Suprapubic skin (tissue), 4 donors: ENCODE measurements at regions not wholly inside any gene's neighbourhood (a gene's known extent, or its start where the extent isn't known, plus 50 kb on each side); places are given as distances from the start of the nearest gene placed in this dataset.
"Not testable (repeated sequence)": the region's sequence is repeated elsewhere in the genome, so short reads cannot be mapped to it uniquely, and the experiment has no call there.

Experiments
- DNase-seq, 2 donors: peaks; one replicate each; pipeline ENCODE4 v3.0.0-alpha.2; 2019; ENCODE audit warnings: low spot score in 2 of 2
- H3K27ac ChIP-seq: fragments of 200-600 bp; sonication (generic); one replicate; pipeline ENCODE4 v1.5.1; 2019
- H3K27me3 ChIP-seq: fragments of 200-600 bp; sonication (generic); one replicate; pipeline ENCODE4 v1.5.1; 2019
- H3K36me3 ChIP-seq: fragments of 200-600 bp; sonication (generic); one replicate; pipeline ENCODE4 v1.5.1; 2019
- H3K4me1 ChIP-seq: fragments of 200-600 bp; sonication (generic); one replicate; pipeline ENCODE4 v1.5.1; 2019
- H3K4me3 ChIP-seq: fragments of 200-600 bp; sonication (generic); one replicate; pipeline ENCODE4 v1.5.1; 2019; ENCODE audit warnings: mild to moderate bottlenecking
- H3K9me3 ChIP-seq: fragments of 200-600 bp; sonication (generic); one replicate; pipeline ENCODE4 v1.5.1; 2019
- EP300 ChIP-seq: sonication (generic); formaldehyde crosslinking; IDR thresholded peaks from one replicate; pipeline ENCODE4 v1.6.1; 2017; ENCODE audit warnings: antibody characterized with exemption
- POLR2A ChIP-seq, 2 donors: fragments of 450-650 bp; IDR thresholded peaks; one replicate each; pipeline ENCODE4 v1.6.1; 2017; ENCODE audit warnings: antibody characterized with exemption in 2 of 2, mild to moderate bottlenecking in 2 of 2, moderate library complexity in 2 of 2
- POLR2AphosphoS5 ChIP-seq, 3 donors: sonication (generic); formaldehyde crosslinking; IDR thresholded peaks; one replicate each; pipeline ENCODE4 v1.6.1; 2017; ENCODE audit warnings: antibody characterized with exemption in 3 of 3
- WGBS: methylation state at CpG from one replicate; pipeline ENCODE4 v1.1.5; 2018; 5-methylcytosine and 5-hydroxymethylcytosine counted together
- TF ChIP-seq, protein P1 (sequence below), 2 donors: fragments of 200-600 bp in 1 of 2; fragments of 450-650 bp in 1 of 2; sonication (generic) in 1 of 2; IDR thresholded peaks; one replicate each; pipeline ENCODE4 v1.5.1; 2016 to 2019; ENCODE audit warnings: antibody characterized with exemption in 2 of 2, mild to moderate bottlenecking in 1 of 2, moderate library complexity in 1 of 2

DNA sequence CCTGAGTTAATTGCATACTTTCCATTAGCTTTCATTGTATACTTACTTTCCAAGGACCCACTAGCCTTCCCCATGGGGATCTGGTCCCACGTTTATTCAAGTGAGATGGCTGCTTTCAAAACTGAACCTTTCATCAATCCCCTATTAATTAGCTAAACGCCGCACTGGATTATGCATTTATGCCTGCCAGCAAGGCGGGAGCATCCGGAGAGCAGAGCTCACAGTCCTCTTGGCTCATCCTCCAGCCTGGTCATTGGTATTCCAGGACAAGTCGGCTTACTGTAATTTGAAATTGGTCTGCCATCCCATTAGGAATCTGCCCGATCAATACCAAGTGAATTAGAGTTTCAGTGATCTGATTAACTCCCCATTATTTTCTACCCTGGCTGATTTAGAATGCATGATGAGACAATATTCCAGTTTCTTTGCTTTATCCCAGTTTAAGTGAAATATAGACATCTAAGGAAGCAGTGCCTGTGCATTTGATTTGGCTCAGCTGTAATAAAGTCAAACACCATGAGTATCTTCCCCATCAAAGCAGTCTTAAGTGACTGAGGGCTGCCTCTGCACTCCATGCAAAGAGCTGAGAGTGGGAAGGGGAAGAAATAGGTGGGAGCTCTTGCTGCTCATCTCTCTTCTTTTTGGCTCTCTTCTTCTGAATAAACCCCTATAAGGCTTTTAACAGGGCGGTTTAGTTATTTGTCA, 411.4 kb downstream of the GPAT3 start:
- Histone ChIP-seq H3K27me3 (no peaks in the 10 kb centered on the region), H3K27ac (no peak overlapping the region), H3K4me1 (no peaks in the 10 kb centered on the region), H3K4me3 (no peak overlapping the region), H3K36me3 (no peaks in the 10 kb centered on the region), H3K9me3 (no peaks in the 10 kb centered on the region)
- no peak for DNase-seq
- no peak for TF ChIP-seq EP300
- TF ChIP-seq POLR2A (IDR thresholded peaks at IDR 0.05) = no peak
- TF ChIP-seq, protein P1, sequence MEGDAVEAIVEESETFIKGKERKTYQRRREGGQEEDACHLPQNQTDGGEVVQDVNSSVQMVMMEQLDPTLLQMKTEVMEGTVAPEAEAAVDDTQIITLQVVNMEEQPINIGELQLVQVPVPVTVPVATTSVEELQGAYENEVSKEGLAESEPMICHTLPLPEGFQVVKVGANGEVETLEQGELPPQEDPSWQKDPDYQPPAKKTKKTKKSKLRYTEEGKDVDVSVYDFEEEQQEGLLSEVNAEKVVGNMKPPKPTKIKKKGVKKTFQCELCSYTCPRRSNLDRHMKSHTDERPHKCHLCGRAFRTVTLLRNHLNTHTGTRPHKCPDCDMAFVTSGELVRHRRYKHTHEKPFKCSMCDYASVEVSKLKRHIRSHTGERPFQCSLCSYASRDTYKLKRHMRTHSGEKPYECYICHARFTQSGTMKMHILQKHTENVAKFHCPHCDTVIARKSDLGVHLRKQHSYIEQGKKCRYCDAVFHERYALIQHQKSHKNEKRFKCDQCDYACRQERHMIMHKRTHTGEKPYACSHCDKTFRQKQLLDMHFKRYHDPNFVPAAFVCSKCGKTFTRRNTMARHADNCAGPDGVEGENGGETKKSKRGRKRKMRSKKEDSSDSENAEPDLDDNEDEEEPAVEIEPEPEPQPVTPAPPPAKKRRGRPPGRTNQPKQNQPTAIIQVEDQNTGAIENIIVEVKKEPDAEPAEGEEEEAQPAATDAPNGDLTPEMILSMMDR (IDR thresholded peaks at IDR 0.05) = no peak
- TF ChIP-seq POLR2AphosphoS5 (IDR thresholded peaks at IDR 0.05) = no peak
- WGBS = 78% methylated on average over 8 of the region's 8 CpGs

DNA sequence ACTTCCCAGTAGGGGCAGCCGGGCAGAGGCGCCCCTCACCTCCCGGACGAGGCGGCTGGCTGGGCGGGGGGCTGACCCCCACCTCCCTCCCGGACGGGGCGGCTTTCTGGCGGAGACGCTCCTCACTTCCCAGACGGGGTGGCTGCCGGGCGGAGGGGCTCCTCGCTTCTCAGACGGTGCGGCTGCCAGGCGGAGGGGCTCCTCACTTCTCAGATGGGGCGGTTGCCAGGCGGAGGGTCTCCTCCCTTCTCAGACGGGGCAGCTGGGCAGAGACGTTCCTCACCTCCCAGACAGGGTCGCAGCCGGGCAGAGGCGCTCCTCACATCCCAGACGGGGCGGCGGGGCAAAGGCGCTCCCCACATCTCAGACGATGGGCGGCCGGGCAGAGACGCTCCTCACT, 407.8 kb downstream of the GPAT3 start:
- not testable (repeated sequence) for H3K27ac ChIP-seq, H3K27me3 ChIP-seq, DNase-seq, H3K4me1 ChIP-seq, H3K36me3 ChIP-seq, H3K4me3 ChIP-seq, H3K9me3 ChIP-seq
- WGBS = 93% methylated on average over 15 of the region's 33 CpGs

DNA sequence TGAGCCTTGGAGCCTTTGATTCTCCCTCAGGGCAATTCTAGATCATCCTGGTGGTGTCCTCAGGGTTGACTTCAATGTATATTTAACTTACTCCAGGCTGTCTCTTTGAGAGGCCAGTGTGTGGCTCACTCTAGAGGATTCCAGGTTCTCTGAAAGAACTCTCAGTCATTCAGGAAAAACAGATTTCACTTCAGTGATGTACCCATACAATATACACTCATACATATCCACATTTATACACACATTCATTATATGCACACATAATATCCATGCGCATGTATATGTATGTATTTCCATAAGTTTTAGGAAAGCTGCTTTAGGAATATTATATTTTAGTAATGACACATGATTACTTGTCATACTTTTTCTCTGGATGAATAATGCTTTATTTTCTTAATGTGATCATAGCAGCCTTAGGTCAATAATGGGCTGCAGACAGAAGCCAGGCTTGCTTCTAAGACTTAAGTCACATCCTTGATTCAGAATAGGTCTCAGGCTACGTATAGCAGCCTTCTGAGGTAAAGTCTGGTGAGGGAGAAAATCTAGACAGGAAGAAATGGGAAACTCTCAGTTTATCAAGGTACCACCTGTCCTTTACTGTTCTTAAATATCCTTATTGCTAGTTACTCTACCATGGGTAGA, 397.0 kb downstream of the GPAT3 start:
- H3K4me3 ChIP-seq = no peak overlapping the region
- DNase-seq = no peak
- H3K27me3 ChIP-seq = no peaks in the 10 kb centered on the region
- H3K4me1 ChIP-seq = no peaks in the 10 kb centered on the region
- H3K27ac ChIP-seq = no peak overlapping the region
- no peaks in the 10 kb centered on the region for H3K9me3 ChIP-seq
- 78% methylated on average over 2 of the region's 2 CpGs for WGBS
- H3K36me3 ChIP-seq = no peaks in the 10 kb centered on the region
- TF ChIP-seq, protein P1 (IDR thresholded peaks at IDR 0.05) = no peak
- TF ChIP-seq POLR2A (IDR thresholded peaks at IDR 0.05) (no peak), POLR2AphosphoS5 (IDR thresholded peaks at IDR 0.05) (no peak), EP300 (no peak)

DNA sequence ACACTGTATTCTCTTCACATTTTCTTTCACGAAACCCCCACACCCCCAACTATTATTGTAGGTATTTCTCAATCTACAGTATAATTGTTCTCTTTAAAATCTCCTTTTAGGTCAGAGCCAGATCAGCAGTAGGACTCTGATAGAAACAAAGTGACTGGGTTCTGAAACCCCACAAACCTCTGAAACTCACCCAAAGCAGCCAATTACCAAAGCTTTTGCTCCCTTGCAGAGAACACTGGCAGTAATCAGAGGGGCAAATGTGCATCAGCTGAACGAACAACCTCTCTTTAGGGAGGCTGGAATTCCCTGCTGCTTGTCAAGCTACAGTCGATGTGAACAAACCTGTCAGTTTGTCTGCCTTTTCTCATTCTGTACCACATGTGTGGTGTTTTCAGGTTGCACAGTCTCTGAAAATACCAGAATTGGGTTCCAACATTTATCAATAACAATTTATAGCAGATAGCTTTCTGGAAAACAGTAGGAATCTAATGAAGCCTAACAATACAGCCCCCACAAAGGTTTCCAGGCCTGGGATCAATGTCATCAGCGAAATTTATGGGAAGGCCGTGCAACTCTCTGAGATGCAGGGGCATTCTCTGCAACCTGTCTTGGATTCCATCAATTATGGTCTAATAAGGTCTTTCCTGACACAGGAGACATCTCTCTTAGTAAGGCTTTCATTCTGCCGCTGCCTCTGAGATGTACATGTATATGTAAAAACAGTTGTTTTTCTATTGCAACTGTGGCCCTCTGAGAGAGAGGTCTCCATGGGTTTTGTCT, 395.9 kb downstream of the GPAT3 start:
- H3K36me3 ChIP-seq = no peaks in the 10 kb centered on the region
- DNase-seq = no peak
- H3K27me3 ChIP-seq = no peaks in the 10 kb centered on the region
- H3K4me3 ChIP-seq = no peak overlapping the region
- WGBS = 51% methylated on average over 6 of the region's 6 CpGs
- no peaks in the 10 kb centered on the region for H3K9me3 ChIP-seq
- no peak overlapping the region for H3K27ac ChIP-seq
- no peaks in the 10 kb centered on the region for H3K4me1 ChIP-seq
- TF ChIP-seq POLR2A (IDR thresholded peaks at IDR 0.05) (no peak), POLR2AphosphoS5 (IDR thresholded peaks at IDR 0.05) (no peak), EP300 (no peak)
- TF ChIP-seq, protein P1 (IDR thresholded peaks at IDR 0.05) = no peak

DNA sequence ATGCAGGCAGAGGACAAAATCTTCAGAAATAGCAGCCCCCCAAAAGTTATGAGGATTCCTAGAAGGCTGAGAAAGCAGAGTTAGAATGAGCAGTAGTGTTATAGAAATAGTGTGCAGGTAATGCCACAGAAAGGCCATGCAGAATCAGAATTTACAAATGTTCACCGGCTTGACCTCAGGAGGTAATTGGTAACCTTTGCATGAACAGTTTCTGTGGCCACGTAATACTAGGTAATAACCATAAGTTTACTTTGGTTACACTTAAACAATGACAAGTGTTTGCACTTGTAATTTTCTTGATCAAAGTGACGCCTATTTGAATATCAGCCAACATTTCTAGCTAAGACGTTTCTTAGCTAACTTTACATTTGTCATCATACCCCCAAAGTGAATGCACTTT, 393.6 kb downstream of the GPAT3 start:
- no peak for TF ChIP-seq POLR2AphosphoS5 (IDR thresholded peaks at IDR 0.05)
- TF ChIP-seq EP300 = no peak
- TF ChIP-seq, protein P1 (IDR thresholded peaks at IDR 0.05) = no peak
- H3K27ac ChIP-seq = no peak overlapping the region
- no peak overlapping the region for H3K4me3 ChIP-seq
- DNase-seq = no peak
- no peaks in the 10 kb centered on the region for H3K36me3 ChIP-seq
- no peaks in the 10 kb centered on the region for H3K27me3 ChIP-seq
- H3K9me3 ChIP-seq = no peaks in the 10 kb centered on the region
- 56% methylated on average over 4 of the region's 4 CpGs for WGBS
- H3K4me1 ChIP-seq = no peaks in the 10 kb centered on the region
